Esophagus squamous epithelium (tissue), 4 donors: ENCODE measurements at regions not wholly inside any gene's neighbourhood (a gene's known extent, or its start where the extent isn't known, plus 50 kb on each side); places are given as distances from the start of the nearest gene placed in this dataset.

Experiments used
- CTCF ChIP-seq, 6 experiments: fragments of 450-650 bp in 4 of 6; fragments of 200-600 bp in 2 of 6; sonication (generic) in 2 of 6; IDR thresholded peaks; one replicate each; pipeline ENCODE4 v1.5.1; 2016 to 2019; ENCODE audit warnings: antibody characterized with exemption in 6 of 6, mild to moderate bottlenecking in 4 of 6, moderate library complexity in 4 of 6
- POLR2A ChIP-seq, 4 donors: fragments of 450-650 bp; IDR thresholded peaks; one replicate each; pipeline ENCODE4 v1.6.1; 2017; ENCODE audit warnings: antibody characterized with exemption in 4 of 4, mild to moderate bottlenecking in 4 of 4, moderate library complexity in 3 of 4

GRCh38 chr17:65311261-65311660 lies 174.1 kb downstream of the RGS9 start:
- TF ChIP-seq POLR2A (IDR thresholded peaks at IDR 0.05), result no peak
- TF ChIP-seq CTCF (IDR thresholded peaks at IDR 0.05), result no peak
